GM19467 (cell line): ENCODE measurements at regions not wholly inside any gene's neighbourhood (a gene's known extent, or its start where the extent isn't known, plus 50 kb on each side); places are given as distances from the start of the nearest gene placed in this dataset.
"Not testable (repeated sequence)": the region's sequence is repeated elsewhere in the genome, so short reads cannot be mapped to it uniquely, and the experiment has no call there.

Source experiments
- ATAC-seq: cut with Tn5 transposase; IDR thresholded peaks from one replicate; pipeline ENCODE4 v1.9.1; 2021; ENCODE audit warnings: mild to moderate bottlenecking, moderate library complexity; ENCODE audit not compliant: unreplicated experiment

GRCh38 chr1:172717722-172718465, 59.0 kb downstream of the FASLG start:
- no peak for ATAC-seq

GRCh38 chr1:172719066-172719627, 60.2 kb downstream of the FASLG start:
- ATAC-seq = no peak

GRCh38 chr1:172719694-172720138, 60.8 kb downstream of the FASLG start:
- ATAC-seq = no peak

GRCh38 chr1:172720339-172720738, 61.4 kb downstream of the FASLG start:
- ATAC-seq = no peak

GRCh38 chr1:172723251-172723650, 64.3 kb downstream of the FASLG start:
- ATAC-seq = no peak

- ATAC-seq = no peak
Observed at GRCh38 chr1:172724232-172724631, 65.3 kb downstream of the FASLG start.

- ATAC-seq = peak; percentile 76
Observed at GRCh38 chr1:172724765-172725613, 66.1 kb downstream of the FASLG start.

GRCh38 chr1:172726740-172727139, 67.8 kb downstream of the FASLG start:
- no peak for ATAC-seq

- ATAC-seq = no peak
Observed at GRCh38 chr1:172727275-172727857, 68.5 kb downstream of the FASLG start.

- ATAC-seq = peak; percentile 45
Observed at GRCh38 chr1:172727956-172728603, 69.2 kb downstream of the FASLG start.

- not testable (repeated sequence) for ATAC-seq
Observed at GRCh38 chr1:172728705-172729104, 69.8 kb downstream of the FASLG start.

- no peak for ATAC-seq
Observed at GRCh38 chr1:172732427-172732826, 73.5 kb downstream of the FASLG start.

GRCh38 chr1:172733815-172734214, 74.9 kb downstream of the FASLG start:
- no peak for ATAC-seq

- no peak for ATAC-seq
Observed at GRCh38 chr1:172738389-172738788, 79.5 kb downstream of the FASLG start.

GRCh38 chr1:172742599-172743500, 83.9 kb downstream of the FASLG start:
- ATAC-seq = no peak

GRCh38 chr1:172745014-172745413, 86.1 kb downstream of the FASLG start:
- peak; percentile 42 for ATAC-seq

- ATAC-seq = peak; percentile 85
Observed at GRCh38 chr1:172746091-172746949, 87.4 kb downstream of the FASLG start.

- no peak for ATAC-seq
Observed at GRCh38 chr1:172748201-172748600, 89.3 kb downstream of the FASLG start.

- no peak for ATAC-seq
Observed at GRCh38 chr1:172751683-172752082, 92.8 kb downstream of the FASLG start.
